Neural progenitor cell (in vitro differentiated cells): ENCODE measurements at regions not wholly inside any gene's neighbourhood (a gene's known extent, or its start where the extent isn't known, plus 50 kb on each side); places are given as distances from the start of the nearest gene placed in this dataset.
A peak's percentile ranks its signal among the peaks of the same experiment; 100 is the strongest.

Experiments
- DNase-seq: peaks from one replicate; pipeline ENCODE4 v3.0.0-alpha.2; 2016; ENCODE audit warnings: low spot score
- H2AFZ ChIP-seq: fragments of 200-600 bp; sonication (generic); replicated peaks from 2 replicates; pipeline ENCODE4 v1.6.1; 2016; ENCODE audit warnings: antibody characterized with exemption
- H3F3A ChIP-seq: fragments of 200-600 bp; sonication (generic); 2 replicates; pipeline ENCODE4 v1.6.1; 2016; ENCODE audit warnings: antibody characterized with exemption, low read depth
- H3K27ac ChIP-seq: fragments of 200-600 bp; sonication (generic); 2 replicates; pipeline ENCODE4 v1.5.1; 2016; ENCODE audit warnings: mild to moderate bottlenecking
- H3K27me3 ChIP-seq: fragments of 200-600 bp; sonication (generic); 2 replicates; pipeline ENCODE4 v1.6.1; 2016; ENCODE audit warnings: mild to moderate bottlenecking, moderate library complexity
- H3K36me3 ChIP-seq: fragments of 200-600 bp; sonication (generic); 2 replicates; pipeline ENCODE4 v1.5.1; 2016
- H3K4me1 ChIP-seq: fragments of 200-600 bp; sonication (generic); 2 replicates; pipeline ENCODE4 v1.6.1; 2016; ENCODE audit warnings: mixed run types
- H3K4me2 ChIP-seq: fragments of 200-600 bp; sonication (generic); 2 replicates; pipeline ENCODE4 v1.6.1; 2016
- H3K4me3 ChIP-seq: fragments of 200-600 bp; sonication (generic); 2 replicates; pipeline ENCODE4 v1.5.1; 2016
- H3K79me2 ChIP-seq: fragments of 200-600 bp; sonication (generic); 2 replicates; pipeline ENCODE4 v1.6.1; 2016; ENCODE audit warnings: low read depth
- H3K9ac ChIP-seq: fragments of 200-600 bp; sonication (generic); 2 replicates; pipeline ENCODE4 v1.6.1; 2016
- H3K9me3 ChIP-seq: fragments of 200-600 bp; sonication (generic); 2 replicates; pipeline ENCODE4 v1.5.1; 2016; ENCODE audit warnings: low read depth
- H4K20me1 ChIP-seq: fragments of 200-600 bp; sonication (generic); 2 replicates; pipeline ENCODE4 v1.6.1; 2016; ENCODE audit warnings: low read depth
- H3K27ac Mint-ChIP-seq: 3 replicates; pipeline ENCODE4 v1.8.0; 2021; ENCODE audit warnings: mixed read lengths
- H3K27me3 Mint-ChIP-seq: 2 replicates; pipeline ENCODE4 v1.8.0; 2022; ENCODE audit warnings: low read depth, mild to moderate bottlenecking, inconsistent platforms, moderate library complexity, mixed read lengths; ENCODE audit not compliant: insufficient read depth
- H3K36me3 Mint-ChIP-seq: 3 replicates; pipeline ENCODE4 v1.8.0; 2021; ENCODE audit warnings: mixed read lengths
- H3K4me1 Mint-ChIP-seq: 3 replicates; pipeline ENCODE4 v1.8.0; 2021; ENCODE audit warnings: mixed read lengths
- H3K4me3 Mint-ChIP-seq: 3 replicates; pipeline ENCODE4 v1.8.0; 2021; ENCODE audit warnings: mild to moderate bottlenecking, moderate library complexity, mixed read lengths
- H3K9me3 Mint-ChIP-seq: 3 replicates; pipeline ENCODE4 v1.8.0; 2020; ENCODE audit warnings: mixed read lengths
- CTCF ChIP-seq: fragments of 200-600 bp; sonication (generic); IDR thresholded peaks from 2 replicates; pipeline ENCODE4 v1.5.1; 2017; ENCODE audit warnings: antibody characterized with exemption, mild to moderate bottlenecking
- EZH2 ChIP-seq: fragments of 200-600 bp; sonication (generic); IDR thresholded peaks from 2 replicates; pipeline ENCODE4 v1.6.1; 2017; ENCODE audit warnings: antibody characterized with exemption, mild to moderate bottlenecking, moderate library complexity
- EZH2phosphoT487 ChIP-seq: fragments of 200-600 bp; sonication (generic); IDR thresholded peaks from 2 replicates; pipeline ENCODE4 v1.6.1; 2017; ENCODE audit warnings: antibody characterized with exemption

DNA sequence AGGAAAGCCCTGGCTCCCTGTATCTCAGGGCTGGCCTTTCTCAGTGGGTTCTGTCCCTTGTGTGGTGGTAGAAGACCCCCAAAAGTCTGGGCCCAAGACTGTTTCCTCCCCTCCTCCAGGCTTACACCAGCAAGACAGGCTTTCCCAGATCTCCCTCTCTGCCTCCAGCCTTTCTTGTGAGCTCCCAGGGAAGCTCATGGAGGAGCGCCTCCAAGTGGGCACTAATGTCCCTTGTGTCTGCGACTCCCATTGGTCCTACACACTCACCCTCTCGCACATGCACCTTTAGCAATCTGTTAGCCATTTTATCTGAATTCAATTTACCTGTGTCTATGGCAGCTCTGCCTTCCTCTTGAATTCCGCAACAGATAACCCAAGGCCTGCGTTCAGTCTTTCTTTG is 251.1 kb upstream of the CAND1 start:
- Histone ChIP-seq H3K4me3 (no peak overlapping the region), H3K4me2 (no peak overlapping the region), H2AFZ (no peak overlapping the region), H3K9ac (no peak overlapping the region), H3K4me1 (peaks cover 36% of the 10 kb centered on the region), H3F3A (no peaks in the 10 kb centered on the region), H4K20me1 (peaks cover under 1% of the 10 kb centered on the region), H3K79me2 (peaks cover 14% of the 10 kb centered on the region), H3K27ac (no peak overlapping the region), H3K36me3 (no peaks in the 10 kb centered on the region), H3K9me3 (no peaks in the 10 kb centered on the region), H3K27me3 (no peaks in the 10 kb centered on the region)
- Mint-ChIP-seq H3K4me1 (peaks cover 49% of the 10 kb centered on the region), H3K27ac (no peak overlapping the region), H3K27me3 (no peaks in the 10 kb centered on the region), H3K4me3 (no peak overlapping the region), H3K9me3 (no peaks in the 10 kb centered on the region), H3K36me3 (peaks cover 3% of the 10 kb centered on the region)
- DNase-seq, result peak; percentile 41
- TF ChIP-seq EZH2 (no peak), CTCF (peak; percentile 38), EZH2phosphoT487 (no peak)

- Mint-ChIP-seq H3K4me1 (peaks cover 41% of the 10 kb centered on the region), H3K4me3 (peak overlapping the region; percentile 25), H3K27ac (peak overlapping the region; percentile 88), H3K27me3 (no peaks in the 10 kb centered on the region), H3K9me3 (no peaks in the 10 kb centered on the region), H3K36me3 (peaks cover 4% of the 10 kb centered on the region)
- no peak for TF ChIP-seq EZH2phosphoT487
- TF ChIP-seq EZH2, result no peak
- no peak for TF ChIP-seq CTCF
- Histone ChIP-seq H3K79me2 (peaks cover 6% of the 10 kb centered on the region), H3F3A (no peaks in the 10 kb centered on the region), H3K4me3 (no peak overlapping the region), H3K36me3 (no peaks in the 10 kb centered on the region), H3K27me3 (no peaks in the 10 kb centered on the region), H3K9ac (no peak overlapping the region), H3K4me2 (peak overlapping the region; percentile 54), H3K27ac (no peak overlapping the region), H3K9me3 (no peaks in the 10 kb centered on the region), H4K20me1 (peaks cover 6% of the 10 kb centered on the region), H3K4me1 (peaks cover 34% of the 10 kb centered on the region), H2AFZ (peak overlapping the region; percentile 77)
- peak; percentile 17 for DNase-seq
Measured at GRCh38 chr12:67019070-67019469, 250.1 kb upstream of the CAND1 start.

GRCh38 chr12:67025543-67026114 is 243.5 kb upstream of the CAND1 start:
- Histone ChIP-seq H3K9ac (no peak overlapping the region), H3K79me2 (peaks cover 6% of the 10 kb centered on the region), H3K4me3 (no peak overlapping the region), H2AFZ (no peak overlapping the region), H3K4me1 (peaks cover 14% of the 10 kb centered on the region), H3K36me3 (no peaks in the 10 kb centered on the region), H3F3A (no peaks in the 10 kb centered on the region), H3K27me3 (no peaks in the 10 kb centered on the region), H3K27ac (no peak overlapping the region), H3K4me2 (no peak overlapping the region), H3K9me3 (no peaks in the 10 kb centered on the region), H4K20me1 (peaks cover 26% of the 10 kb centered on the region)
- Mint-ChIP-seq H3K4me3 (no peak overlapping the region), H3K9me3 (no peaks in the 10 kb centered on the region), H3K27me3 (no peaks in the 10 kb centered on the region), H3K27ac (no peak overlapping the region), H3K36me3 (peaks cover 2% of the 10 kb centered on the region), H3K4me1 (peaks cover 12% of the 10 kb centered on the region)
- DNase-seq, result peak; percentile 59
- TF ChIP-seq EZH2, result no peak
- peak; percentile 79 for TF ChIP-seq CTCF
